ENCODE measurements at regions not wholly inside any gene's neighbourhood (a gene's known extent, or its start where the extent isn't known, plus 50 kb on each side); places are given as distances from the start of the nearest gene placed in this dataset.
"Not testable (repeated sequence)": the region's sequence is repeated elsewhere in the genome, so short reads cannot be mapped to it uniquely, and the experiment has no call there.

DNA sequence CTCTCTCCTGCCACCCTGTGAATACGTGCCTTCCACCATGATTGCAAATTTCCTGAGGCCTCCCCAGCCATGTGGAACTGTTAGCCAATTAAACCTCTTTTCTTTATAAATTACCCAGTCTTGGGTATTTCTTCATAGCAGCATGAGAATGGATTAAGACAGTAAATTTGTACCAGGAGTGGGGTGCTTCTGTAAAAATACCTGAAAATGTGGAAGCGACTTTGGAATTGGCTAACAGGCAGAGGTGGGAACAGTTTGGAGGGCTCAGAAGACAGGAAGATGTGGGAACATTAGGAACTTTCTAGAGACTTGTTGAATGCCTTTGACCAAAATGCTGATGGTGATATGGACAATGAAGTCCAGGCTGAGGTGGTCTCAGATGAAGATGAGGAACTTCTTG is 74.3 kb upstream of the FOXE1 start:
- not testable (repeated sequence) for TF ChIP-seq EZH2 (IDR thresholded peaks at IDR 0.05); POLR2AphosphoS5 (IDR thresholded peaks at IDR 0.05; ENCODE audit: borderline replicate concordance, low read depth, low read length); FOXP2 (optimal IDR thresholded peaks at IDR 0.05; ENCODE audit: control extremely low read depth, extremely low read length, insufficient read depth)
